K562 (cell line): ENCODE measurements at regions not wholly inside any gene's neighbourhood (a gene's known extent, or its start where the extent isn't known, plus 50 kb on each side); places are given as distances from the start of the nearest gene placed in this dataset.

Source experiments
- YBX1 ChIP-seq: fragments of 450-650 bp; IDR thresholded peaks from 2 replicates; pipeline ENCODE4 v1.7.1; 2016; ENCODE audit warnings: mild to moderate bottlenecking
- ZNF77 ChIP-seq: fragments of 250-450 bp; sonication (Bioruptor Pico); IDR thresholded peaks from 2 replicates; pipeline ENCODE4 v1.5.0; 2020
- TF ChIP-seq, protein P1 (sequence below), 2 experiments: fragments of 450-650 bp; IDR thresholded peaks; 2 replicates each; pipeline ENCODE4 v1.6.1; 2018; ENCODE audit warnings: mild to moderate bottlenecking in 2 of 2, low read depth in 1 of 2; ENCODE audit not compliant: partially characterized antibody in 2 of 2
- TF ChIP-seq, protein P2 (sequence below), 3 experiments: fragments of 200-800 bp in 1 of 3; fragments of 250-450 bp in 1 of 3; fragments of 450-650 bp in 1 of 3; sonication (Bioruptor Pico) in 1 of 3; sonication (Bioruptor generic) in 1 of 3; formaldehyde crosslinking in 1 of 3; IDR thresholded peaks; 2 replicates each; pipeline versions ENCODE4 v1.6.1 to v1.8.0; 2016 to 2022; ENCODE audit warnings: mild to moderate bottlenecking in 2 of 3, missing genetic modification characterization in 2 of 3, missing compliant biosample characterization in 1 of 3, moderate library complexity in 1 of 3

DNA sequence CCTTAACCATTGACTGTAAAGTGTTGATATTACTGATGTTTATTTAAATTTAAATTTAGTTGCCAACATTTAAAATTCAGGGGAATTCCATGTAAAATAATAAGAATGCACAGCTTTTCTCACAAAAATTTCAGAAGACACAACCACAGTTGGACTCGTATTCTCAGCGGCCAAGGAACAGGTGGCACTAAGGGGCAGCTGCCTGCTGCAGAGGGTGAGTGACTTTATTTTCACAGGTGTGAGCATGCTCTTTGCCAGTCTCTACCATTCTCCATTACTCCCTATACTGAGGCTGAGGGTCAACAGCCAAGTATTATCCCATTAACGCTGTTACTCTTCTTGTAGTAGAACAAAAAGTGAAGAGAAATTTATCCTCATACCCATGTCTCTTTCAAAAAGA, 92.1 kb upstream of the GADL1 start (continued):
- TF ChIP-seq, protein P1, sequence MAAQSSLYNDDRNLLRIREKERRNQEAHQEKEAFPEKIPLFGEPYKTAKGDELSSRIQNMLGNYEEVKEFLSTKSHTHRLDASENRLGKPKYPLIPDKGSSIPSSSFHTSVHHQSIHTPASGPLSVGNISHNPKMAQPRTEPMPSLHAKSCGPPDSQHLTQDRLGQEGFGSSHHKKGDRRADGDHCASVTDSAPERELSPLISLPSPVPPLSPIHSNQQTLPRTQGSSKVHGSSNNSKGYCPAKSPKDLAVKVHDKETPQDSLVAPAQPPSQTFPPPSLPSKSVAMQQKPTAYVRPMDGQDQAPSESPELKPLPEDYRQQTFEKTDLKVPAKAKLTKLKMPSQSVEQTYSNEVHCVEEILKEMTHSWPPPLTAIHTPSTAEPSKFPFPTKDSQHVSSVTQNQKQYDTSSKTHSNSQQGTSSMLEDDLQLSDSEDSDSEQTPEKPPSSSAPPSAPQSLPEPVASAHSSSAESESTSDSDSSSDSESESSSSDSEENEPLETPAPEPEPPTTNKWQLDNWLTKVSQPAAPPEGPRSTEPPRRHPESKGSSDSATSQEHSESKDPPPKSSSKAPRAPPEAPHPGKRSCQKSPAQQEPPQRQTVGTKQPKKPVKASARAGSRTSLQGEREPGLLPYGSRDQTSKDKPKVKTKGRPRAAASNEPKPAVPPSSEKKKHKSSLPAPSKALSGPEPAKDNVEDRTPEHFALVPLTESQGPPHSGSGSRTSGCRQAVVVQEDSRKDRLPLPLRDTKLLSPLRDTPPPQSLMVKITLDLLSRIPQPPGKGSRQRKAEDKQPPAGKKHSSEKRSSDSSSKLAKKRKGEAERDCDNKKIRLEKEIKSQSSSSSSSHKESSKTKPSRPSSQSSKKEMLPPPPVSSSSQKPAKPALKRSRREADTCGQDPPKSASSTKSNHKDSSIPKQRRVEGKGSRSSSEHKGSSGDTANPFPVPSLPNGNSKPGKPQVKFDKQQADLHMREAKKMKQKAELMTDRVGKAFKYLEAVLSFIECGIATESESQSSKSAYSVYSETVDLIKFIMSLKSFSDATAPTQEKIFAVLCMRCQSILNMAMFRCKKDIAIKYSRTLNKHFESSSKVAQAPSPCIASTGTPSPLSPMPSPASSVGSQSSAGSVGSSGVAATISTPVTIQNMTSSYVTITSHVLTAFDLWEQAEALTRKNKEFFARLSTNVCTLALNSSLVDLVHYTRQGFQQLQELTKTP (IDR thresholded peaks at IDR 0.05; ENCODE audit: low read depth in 1 of 2, partially characterized antibody in 2 of 2): no peak
- TF ChIP-seq YBX1 (no peak), ZNF77 (CRISPR knock-in tag) (no peak)
- TF ChIP-seq, protein P2, sequence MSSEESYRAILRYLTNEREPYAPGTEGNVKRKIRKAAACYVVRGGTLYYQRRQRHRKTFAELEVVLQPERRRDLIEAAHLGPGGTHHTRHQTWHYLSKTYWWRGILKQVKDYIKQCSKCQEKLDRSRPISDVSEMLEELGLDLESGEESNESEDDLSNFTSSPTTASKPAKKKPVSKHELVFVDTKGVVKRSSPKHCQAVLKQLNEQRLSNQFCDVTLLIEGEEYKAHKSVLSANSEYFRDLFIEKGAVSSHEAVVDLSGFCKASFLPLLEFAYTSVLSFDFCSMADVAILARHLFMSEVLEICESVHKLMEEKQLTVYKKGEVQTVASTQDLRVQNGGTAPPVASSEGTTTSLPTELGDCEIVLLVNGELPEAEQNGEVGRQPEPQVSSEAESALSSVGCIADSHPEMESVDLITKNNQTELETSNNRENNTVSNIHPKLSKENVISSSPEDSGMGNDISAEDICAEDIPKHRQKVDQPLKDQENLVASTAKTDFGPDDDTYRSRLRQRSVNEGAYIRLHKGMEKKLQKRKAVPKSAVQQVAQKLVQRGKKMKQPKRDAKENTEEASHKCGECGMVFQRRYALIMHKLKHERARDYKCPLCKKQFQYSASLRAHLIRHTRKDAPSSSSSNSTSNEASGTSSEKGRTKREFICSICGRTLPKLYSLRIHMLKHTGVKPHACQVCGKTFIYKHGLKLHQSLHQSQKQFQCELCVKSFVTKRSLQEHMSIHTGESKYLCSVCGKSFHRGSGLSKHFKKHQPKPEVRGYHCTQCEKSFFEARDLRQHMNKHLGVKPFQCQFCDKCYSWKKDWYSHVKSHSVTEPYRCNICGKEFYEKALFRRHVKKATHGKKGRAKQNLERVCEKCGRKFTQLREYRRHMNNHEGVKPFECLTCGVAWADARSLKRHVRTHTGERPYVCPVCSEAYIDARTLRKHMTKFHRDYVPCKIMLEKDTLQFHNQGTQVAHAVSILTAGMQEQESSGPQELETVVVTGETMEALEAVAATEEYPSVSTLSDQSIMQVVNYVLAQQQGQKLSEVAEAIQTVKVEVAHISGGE (CRISPR knock-in tag; IDR thresholded peaks at IDR 0.05): no peak
